Glutamatergic neuron (in vitro differentiated cells): ENCODE measurements at regions not wholly inside any gene's neighbourhood (a gene's known extent, or its start where the extent isn't known, plus 50 kb on each side); places are given as distances from the start of the nearest gene placed in this dataset.

ENCODE experiments used
- DNase-seq: peaks from one replicate; pipeline ENCODE4 v3.0.0; 2022
- H3K27ac Mint-ChIP-seq: one replicate; pipeline ENCODE4 v1.8.0; 2020; ENCODE audit warnings: mild to moderate bottlenecking, mixed read lengths, inconsistent platforms; ENCODE audit not compliant: unreplicated experiment
- H3K27me3 Mint-ChIP-seq: one replicate; pipeline ENCODE4 v1.8.0; 2020; ENCODE audit warnings: mild to moderate bottlenecking, moderate library complexity, mixed read lengths, inconsistent platforms; ENCODE audit not compliant: unreplicated experiment
- H3K36me3 Mint-ChIP-seq: one replicate; pipeline ENCODE4 v1.8.0; 2020; ENCODE audit warnings: mild to moderate bottlenecking, mixed read lengths, inconsistent platforms; ENCODE audit not compliant: unreplicated experiment
- H3K4me1 Mint-ChIP-seq: one replicate; pipeline ENCODE4 v1.8.0; 2020; ENCODE audit warnings: mild to moderate bottlenecking, low read depth, mixed read lengths, inconsistent platforms; ENCODE audit not compliant: unreplicated experiment
- H3K4me3 Mint-ChIP-seq: one replicate; pipeline ENCODE4 v1.8.0; 2020; ENCODE audit warnings: mild to moderate bottlenecking, mixed read lengths, inconsistent platforms; ENCODE audit not compliant: unreplicated experiment
- H3K9me3 Mint-ChIP-seq: one replicate; pipeline ENCODE4 v1.8.0; 2020; ENCODE audit warnings: mild to moderate bottlenecking, moderate library complexity, mixed read lengths, inconsistent platforms; ENCODE audit not compliant: unreplicated experiment
- TF ChIP-seq, protein P1 (sequence below): fragments of 200-600 bp; sonication (generic); IDR thresholded peaks from one replicate; pipeline ENCODE4 v1.5.0; 2021; ENCODE audit not compliant: partially characterized antibody, unreplicated experiment

DNA sequence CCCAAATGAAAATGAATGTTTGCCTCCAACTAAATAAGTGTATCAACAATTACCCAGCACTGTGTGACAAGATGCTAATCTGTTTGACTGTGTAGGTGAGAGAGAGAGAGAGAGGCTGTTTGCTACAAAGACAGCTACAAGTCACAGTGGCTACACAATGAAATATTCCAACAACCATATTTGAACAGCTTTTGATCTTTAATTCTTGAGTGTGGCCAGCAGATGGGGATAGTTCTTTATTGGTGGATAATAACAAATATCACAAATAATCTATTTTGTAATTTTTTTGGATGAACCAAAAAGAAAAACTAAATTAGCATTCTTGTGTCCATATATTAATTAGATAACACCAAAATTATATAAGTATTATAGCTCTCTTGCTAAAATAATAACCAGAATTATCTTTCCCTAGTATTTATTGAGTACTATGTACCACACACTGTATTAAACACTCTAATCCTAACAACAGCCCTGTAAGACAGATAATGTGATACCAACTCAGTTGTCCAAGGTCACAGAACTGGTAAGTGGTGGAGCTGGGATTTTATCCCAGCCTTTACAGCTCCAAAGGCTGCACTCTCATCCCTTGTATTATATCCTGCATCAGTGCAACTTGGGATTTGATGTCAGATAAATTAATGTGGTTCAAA is 61.9 kb upstream of the C3orf80 start:
- Mint-ChIP-seq H3K9me3 (no peaks in the 10 kb centered on the region), H3K36me3 (peaks cover 7% of the 10 kb centered on the region), H3K27ac (peak overlapping the region; percentile 17), H3K4me3 (no peak overlapping the region), H3K27me3 (peaks cover 4% of the 10 kb centered on the region), H3K4me1 (peaks cover 24% of the 10 kb centered on the region)
- no peak for DNase-seq
- TF ChIP-seq, protein P1, sequence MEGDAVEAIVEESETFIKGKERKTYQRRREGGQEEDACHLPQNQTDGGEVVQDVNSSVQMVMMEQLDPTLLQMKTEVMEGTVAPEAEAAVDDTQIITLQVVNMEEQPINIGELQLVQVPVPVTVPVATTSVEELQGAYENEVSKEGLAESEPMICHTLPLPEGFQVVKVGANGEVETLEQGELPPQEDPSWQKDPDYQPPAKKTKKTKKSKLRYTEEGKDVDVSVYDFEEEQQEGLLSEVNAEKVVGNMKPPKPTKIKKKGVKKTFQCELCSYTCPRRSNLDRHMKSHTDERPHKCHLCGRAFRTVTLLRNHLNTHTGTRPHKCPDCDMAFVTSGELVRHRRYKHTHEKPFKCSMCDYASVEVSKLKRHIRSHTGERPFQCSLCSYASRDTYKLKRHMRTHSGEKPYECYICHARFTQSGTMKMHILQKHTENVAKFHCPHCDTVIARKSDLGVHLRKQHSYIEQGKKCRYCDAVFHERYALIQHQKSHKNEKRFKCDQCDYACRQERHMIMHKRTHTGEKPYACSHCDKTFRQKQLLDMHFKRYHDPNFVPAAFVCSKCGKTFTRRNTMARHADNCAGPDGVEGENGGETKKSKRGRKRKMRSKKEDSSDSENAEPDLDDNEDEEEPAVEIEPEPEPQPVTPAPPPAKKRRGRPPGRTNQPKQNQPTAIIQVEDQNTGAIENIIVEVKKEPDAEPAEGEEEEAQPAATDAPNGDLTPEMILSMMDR = no peak

DNA sequence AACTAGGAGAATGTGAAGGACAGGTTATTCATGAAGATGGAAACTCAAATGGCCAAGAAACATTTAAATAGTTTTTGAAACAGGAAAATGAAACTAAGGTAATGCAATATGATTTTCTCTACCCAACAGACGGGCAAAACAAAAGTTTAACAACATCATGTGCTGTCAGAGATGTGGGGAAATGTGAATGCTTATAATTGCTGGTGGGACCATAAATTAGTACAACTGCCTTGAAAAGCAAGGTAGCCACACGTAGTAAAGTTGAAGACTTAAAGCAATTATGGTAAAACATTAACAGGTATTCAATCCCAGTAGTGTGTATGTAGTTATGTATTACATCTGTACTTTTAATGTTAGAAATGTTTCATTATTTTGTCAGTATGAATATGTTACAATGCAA is 57.0 kb upstream of the C3orf80 start:
- TF ChIP-seq, protein P1 = no peak

DNA sequence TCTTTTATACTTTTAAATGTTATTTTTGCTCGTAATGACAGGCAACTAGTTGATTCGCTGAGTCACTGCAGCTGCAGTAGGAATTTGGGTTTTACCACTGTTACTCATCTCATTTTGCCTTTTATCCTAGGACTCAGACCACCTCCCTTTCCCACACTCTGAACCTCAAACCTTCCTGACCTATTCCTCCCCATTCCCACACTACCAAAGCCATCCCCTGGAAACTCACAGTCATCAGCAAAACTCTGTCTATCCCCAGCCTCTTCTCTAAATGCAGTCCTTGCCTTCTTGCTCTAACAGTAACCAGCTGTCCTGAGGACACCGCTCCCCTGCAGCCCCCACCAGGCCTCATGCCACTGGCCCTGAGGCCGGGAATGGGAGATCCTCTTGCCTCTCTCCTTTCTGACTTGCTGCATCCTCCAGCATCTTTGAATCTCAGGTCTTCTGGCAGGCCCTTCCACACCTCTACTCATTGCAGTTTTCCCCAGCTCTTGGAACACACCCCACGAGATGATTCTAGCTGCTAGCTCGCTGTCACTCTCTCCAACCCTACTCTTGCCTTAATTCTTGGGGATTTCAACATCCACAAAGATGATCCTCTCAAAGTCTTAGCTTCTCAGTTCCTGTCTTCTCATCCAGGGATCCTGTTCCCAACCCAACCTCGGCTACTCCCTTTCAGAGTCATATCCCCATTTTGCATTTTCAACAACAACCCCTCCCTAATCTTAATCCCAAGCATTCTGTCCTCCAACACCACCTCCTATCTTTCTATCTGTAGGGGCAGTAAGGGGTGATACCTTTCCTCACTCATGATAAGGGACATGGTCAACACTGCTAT is 55.9 kb upstream of the C3orf80 start:
- no peak overlapping the region for H3K27ac Mint-ChIP-seq
- no peak overlapping the region for H3K4me3 Mint-ChIP-seq
- H3K9me3 Mint-ChIP-seq = peaks cover 9% of the 10 kb centered on the region
- TF ChIP-seq, protein P1 = no peak
- no peak for DNase-seq
- no peaks in the 10 kb centered on the region for H3K4me1 Mint-ChIP-seq
- peaks cover 7% of the 10 kb centered on the region for H3K36me3 Mint-ChIP-seq
- peaks cover 8% of the 10 kb centered on the region for H3K27me3 Mint-ChIP-seq

More for the DNA sequence above, 57.0 kb upstream of the C3orf80 start:
- Mint-ChIP-seq H3K4me3 (no peak overlapping the region), H3K36me3 (peaks cover 7% of the 10 kb centered on the region), H3K9me3 (peaks cover 8% of the 10 kb centered on the region), H3K27me3 (peaks cover 8% of the 10 kb centered on the region), H3K27ac (no peak overlapping the region), H3K4me1 (peaks cover under 1% of the 10 kb centered on the region)
- no peak for DNase-seq

DNA sequence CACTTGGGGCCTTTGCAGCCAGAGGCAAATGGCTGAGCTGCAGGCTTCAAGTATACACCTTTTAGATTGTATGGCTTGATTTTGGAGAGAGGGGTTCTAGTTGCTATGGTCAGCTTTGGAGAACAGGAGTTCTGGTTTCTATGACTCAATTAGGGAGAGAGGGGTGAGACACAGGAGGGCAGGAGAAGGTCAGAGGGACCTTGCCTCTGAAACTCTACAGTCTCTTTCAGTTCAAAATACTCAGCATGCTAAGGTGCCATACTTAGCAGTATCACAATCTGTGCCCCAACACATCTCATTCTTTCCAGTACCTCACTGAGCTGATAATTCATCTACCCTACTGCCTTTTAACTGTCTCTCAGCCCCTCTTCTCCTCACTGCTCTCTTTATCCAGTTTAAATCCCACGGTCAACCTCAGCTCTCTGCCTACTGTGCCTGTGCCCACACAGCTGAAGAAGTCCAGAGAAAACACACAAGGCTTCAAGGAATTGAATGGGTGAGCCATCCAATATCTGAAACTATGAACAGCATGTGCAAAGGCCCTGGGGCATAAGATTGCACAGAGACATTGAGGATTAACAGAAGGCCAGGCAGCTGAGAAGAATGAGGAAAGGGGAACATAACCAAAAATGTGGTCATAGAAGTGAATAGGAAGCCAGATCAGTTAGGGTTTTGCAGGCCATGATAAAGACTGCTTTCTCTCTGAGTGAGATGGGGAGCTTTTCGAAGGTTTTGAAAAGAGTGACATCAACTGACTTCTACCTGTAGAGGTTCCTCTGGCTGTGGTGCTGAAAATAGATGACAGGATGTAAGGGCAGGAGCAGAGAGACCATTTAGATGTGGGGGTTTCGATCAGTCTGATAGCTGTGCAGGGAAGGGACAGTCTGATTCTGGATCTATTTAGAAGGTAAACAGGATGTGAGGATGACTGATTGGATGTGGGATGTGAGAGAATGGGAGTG is 54.5 kb upstream of the C3orf80 start:
- Mint-ChIP-seq H3K36me3 (peaks cover 7% of the 10 kb centered on the region), H3K9me3 (peaks cover 9% of the 10 kb centered on the region), H3K4me3 (no peak overlapping the region), H3K4me1 (no peaks in the 10 kb centered on the region), H3K27me3 (peaks cover 8% of the 10 kb centered on the region), H3K27ac (no peak overlapping the region)
- no peak for DNase-seq
- TF ChIP-seq, protein P1 = no peak
